ENCODE measurements at regions not wholly inside any gene's neighbourhood (a gene's known extent, or its start where the extent isn't known, plus 50 kb on each side); places are given as distances from the start of the nearest gene placed in this dataset.

DNA sequence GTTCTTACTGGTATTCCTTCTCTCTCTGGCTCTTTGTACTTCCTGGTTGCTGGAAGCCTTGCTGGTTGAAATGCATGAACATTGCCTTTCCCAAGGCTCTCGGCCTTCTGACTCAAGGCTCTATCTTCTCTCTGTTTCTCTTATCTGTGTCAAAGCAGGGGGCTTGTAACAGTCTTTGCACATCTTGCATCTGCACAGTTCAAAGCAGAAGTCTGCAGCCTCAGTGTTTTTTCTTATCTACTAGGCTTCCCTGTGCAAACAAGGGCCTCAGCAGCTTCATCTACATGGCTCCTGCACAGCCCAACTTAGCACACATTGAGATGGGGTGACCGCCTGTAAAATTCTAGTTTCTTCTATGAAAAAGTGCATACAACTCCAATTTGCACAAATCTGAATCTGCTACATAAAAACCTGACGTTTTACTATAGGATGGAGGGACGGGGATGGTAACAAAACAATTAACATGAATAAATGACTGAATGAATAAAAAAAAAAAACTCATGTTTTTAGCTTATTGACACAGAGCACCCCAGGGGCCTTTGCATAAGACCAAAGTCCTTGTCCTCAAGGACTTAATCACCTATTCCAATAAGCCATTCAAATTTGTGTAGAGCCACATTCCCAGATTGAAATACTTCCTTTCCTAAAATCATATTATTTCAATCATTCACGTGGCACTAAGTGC is 458.3 kb downstream of the LMO4 start:
- TF ChIP-seq JUND (IDR thresholded peaks at IDR 0.05; ENCODE audit: low read depth): no peak
- in situ Hi-C loops (cut with HindIII; ENCODE audit: low pct_unique_long_range_greater_than_20kb, low sequenced_read_pairs): no loop called here
- DNase-seq (ENCODE audit: low read depth in 1 of 2, low spot score in 1 of 2): no peak

- DNase-seq (ENCODE audit: low read depth in 1 of 2, low spot score in 1 of 2): peak in 1 of 2 experiments; percentile 23
- no peak for TF ChIP-seq JUND (IDR thresholded peaks at IDR 0.05; ENCODE audit: low read depth)
- in situ Hi-C loops (cut with HindIII; ENCODE audit: low pct_unique_long_range_greater_than_20kb, low sequenced_read_pairs): no loop called here
Observed at GRCh38 chr1:87787551-87787950, 458.9 kb downstream of the LMO4 start.

GRCh38 chr1:87790756-87791155 is 462.1 kb downstream of the LMO4 start:
- in situ Hi-C loops (cut with HindIII; ENCODE audit: low pct_unique_long_range_greater_than_20kb, low sequenced_read_pairs): no loop called here
- no peak for TF ChIP-seq JUND (IDR thresholded peaks at IDR 0.05; ENCODE audit: low read depth)
- DNase-seq (ENCODE audit: low read depth in 1 of 2, low spot score in 1 of 2): no peak

- TF ChIP-seq JUND (IDR thresholded peaks at IDR 0.05; ENCODE audit: low read depth): no peak
- in situ Hi-C loops (cut with HindIII; ENCODE audit: low pct_unique_long_range_greater_than_20kb, low sequenced_read_pairs): no loop called here
- no peak for DNase-seq (ENCODE audit: low read depth in 1 of 2, low spot score in 1 of 2)
Observed at GRCh38 chr1:87791931-87792740, 463.5 kb downstream of the LMO4 start.

DNA sequence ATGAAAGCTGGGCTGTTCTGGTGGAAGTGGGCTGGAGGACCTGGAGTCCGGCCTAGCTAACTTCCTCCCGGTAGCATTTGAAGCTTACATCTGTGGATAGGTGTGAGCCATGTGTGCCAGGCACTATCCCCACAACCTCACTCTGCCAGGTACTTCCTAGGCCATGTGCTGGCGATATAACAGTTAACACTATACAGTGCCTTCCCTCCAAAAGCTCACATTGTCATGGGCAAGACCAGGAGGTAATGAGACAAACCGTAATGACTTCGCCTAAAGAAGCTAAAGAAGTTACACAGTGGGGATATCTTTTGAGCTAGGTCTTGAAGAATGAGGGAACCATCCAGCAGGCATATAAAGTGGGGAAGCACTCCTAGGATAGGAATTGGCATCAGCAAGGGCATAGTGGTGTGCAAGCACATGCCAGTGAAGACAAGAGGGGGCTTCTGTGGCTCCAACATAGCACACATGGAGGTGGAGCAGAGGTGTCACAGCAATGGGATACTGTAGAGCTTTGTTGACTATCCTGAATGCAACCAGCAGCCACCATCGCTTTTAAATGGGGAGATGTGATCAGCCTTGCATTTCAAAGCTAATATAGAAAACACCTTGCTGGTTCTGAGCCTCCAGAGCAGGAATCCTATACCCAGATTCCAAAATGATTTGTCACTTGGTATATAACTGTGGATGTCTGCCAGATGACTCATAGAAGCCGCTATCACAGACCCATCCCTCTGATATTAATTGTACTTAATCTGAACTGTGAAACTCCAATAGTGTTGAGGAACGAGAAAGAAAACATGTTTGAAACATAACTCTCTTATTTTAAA is 466.3 kb downstream of the LMO4 start:
- TF ChIP-seq JUND (IDR thresholded peaks at IDR 0.05; ENCODE audit: low read depth): no peak
- no peak for DNase-seq (ENCODE audit: low read depth in 1 of 2, low spot score in 1 of 2)
- in situ Hi-C loops (cut with HindIII; ENCODE audit: low pct_unique_long_range_greater_than_20kb, low sequenced_read_pairs): no loop called here

GRCh38 chr1:87795615-87796337 is 467.1 kb downstream of the LMO4 start:
- no peak for TF ChIP-seq JUND (IDR thresholded peaks at IDR 0.05; ENCODE audit: low read depth)
- DNase-seq (ENCODE audit: low read depth in 1 of 2, low spot score in 1 of 2): no peak
- in situ Hi-C loops (cut with HindIII; ENCODE audit: low pct_unique_long_range_greater_than_20kb, low sequenced_read_pairs): no loop called here

GRCh38 chr1:87796471-87796901 is 467.8 kb downstream of the LMO4 start:
- in situ Hi-C loops (cut with HindIII; ENCODE audit: low pct_unique_long_range_greater_than_20kb, low sequenced_read_pairs): no loop called here
- TF ChIP-seq JUND (IDR thresholded peaks at IDR 0.05; ENCODE audit: low read depth): no peak
- DNase-seq (ENCODE audit: low read depth in 1 of 2, low spot score in 1 of 2): no peak

DNA sequence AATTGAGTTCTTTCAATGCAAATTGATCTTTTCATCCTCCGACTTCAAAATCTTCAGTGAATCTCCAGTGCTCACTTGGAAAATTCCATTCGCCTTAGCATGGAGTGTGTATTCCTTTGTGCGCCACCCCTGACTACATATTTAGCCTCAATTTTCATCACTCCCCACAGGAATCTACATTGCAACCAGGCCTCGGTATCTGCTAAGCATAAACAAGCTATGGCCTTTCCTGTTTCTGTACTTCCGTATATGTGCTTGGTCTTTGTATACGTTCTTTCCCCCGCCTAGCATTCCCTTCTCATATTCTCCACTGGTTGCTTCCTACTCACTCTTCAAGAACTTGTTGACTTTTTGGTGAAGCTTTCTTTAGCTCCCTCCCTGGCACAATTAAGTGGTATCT is 470.8 kb downstream of the LMO4 start:
- no peak for TF ChIP-seq JUND (IDR thresholded peaks at IDR 0.05; ENCODE audit: low read depth)
- DNase-seq (ENCODE audit: low read depth in 1 of 2, low spot score in 1 of 2): no peak
- in situ Hi-C loops (cut with HindIII; ENCODE audit: low pct_unique_long_range_greater_than_20kb, low sequenced_read_pairs): no loop called here

GRCh38 chr1:87800006-87800405 is 471.3 kb downstream of the LMO4 start:
- in situ Hi-C loops (cut with HindIII; ENCODE audit: low pct_unique_long_range_greater_than_20kb, low sequenced_read_pairs): no loop called here
- DNase-seq (ENCODE audit: low read depth in 1 of 2, low spot score in 1 of 2): no peak
- no peak for TF ChIP-seq JUND (IDR thresholded peaks at IDR 0.05; ENCODE audit: low read depth)

- no peak for DNase-seq (ENCODE audit: low read depth in 1 of 2, low spot score in 1 of 2)
- in situ Hi-C loops (cut with HindIII; ENCODE audit: low pct_unique_long_range_greater_than_20kb, low sequenced_read_pairs): no loop called here
- no peak for TF ChIP-seq JUND (IDR thresholded peaks at IDR 0.05; ENCODE audit: low read depth)
Observed at GRCh38 chr1:87803375-87803774, 474.7 kb downstream of the LMO4 start.

DNA sequence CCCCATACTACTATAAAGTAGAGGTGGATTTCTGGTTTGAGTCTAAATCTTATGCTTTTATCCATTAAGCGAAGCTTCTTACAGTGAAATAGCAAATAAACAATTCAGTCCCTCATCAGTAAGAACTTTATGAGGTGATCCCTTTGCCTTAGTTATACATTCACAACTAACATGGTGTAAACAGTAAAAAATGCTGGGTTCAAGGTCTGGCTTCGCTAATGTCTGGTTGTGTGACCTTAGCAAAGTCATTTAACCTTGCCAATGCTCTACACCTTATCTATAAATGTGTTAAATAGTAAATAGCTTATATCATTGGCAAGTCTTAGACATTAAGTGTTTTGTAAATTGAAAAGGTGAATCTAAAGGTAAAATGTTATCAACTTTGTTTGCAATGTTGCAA is 475.4 kb downstream of the LMO4 start:
- no peak for DNase-seq (ENCODE audit: low read depth in 1 of 2, low spot score in 1 of 2)
- no peak for TF ChIP-seq JUND (IDR thresholded peaks at IDR 0.05; ENCODE audit: low read depth)
- in situ Hi-C loops (cut with HindIII; ENCODE audit: low pct_unique_long_range_greater_than_20kb, low sequenced_read_pairs): no loop called here

DNA sequence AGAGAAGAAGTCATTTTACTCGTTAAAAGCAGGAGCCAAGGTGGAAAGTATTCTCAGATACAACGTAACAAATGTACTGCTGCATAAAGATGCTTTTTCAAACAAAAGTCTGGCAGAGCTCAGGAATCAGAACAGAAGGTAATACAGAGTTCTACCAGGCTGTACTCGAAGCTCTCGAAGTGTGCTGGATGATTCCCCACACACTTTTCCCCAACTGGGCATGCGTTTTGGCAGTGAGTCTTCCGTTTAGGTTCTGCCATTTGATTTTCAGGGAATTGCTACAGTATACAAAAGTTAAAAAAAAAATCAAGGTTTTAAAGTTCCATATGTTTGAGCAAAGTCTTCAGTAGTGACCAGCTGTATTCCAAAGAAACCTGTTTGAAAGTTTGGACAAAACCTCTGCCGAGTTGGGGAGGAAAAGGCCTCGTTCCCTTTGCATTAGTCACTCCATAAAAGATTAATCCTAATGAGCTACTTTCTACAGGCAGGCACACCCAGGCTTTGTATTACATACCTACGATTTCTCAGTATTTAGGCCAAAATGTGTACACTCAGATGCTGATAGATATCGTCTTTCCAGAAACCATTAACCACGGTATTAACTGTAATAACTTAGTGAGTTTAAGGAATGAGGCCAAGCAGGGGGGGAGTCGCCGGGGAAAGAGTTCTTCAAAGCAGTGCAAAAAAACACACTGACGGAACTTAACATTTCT is 477.1 kb downstream of the LMO4 start:
- in situ Hi-C loops (cut with HindIII; ENCODE audit: low pct_unique_long_range_greater_than_20kb, low sequenced_read_pairs): no loop called here
- TF ChIP-seq JUND (IDR thresholded peaks at IDR 0.05; ENCODE audit: low read depth): no peak
- DNase-seq (ENCODE audit: low read depth in 1 of 2, low spot score in 1 of 2): no peak

All from T47D (cell line).